Keratinocyte (primary cell): ENCODE measurements at regions not wholly inside any gene's neighbourhood (a gene's known extent, or its start where the extent isn't known, plus 50 kb on each side); places are given as distances from the start of the nearest gene placed in this dataset.

Experiments used
- DNase-seq: peaks from one replicate; pipeline ENCODE4 v3.0.0-alpha.2; 2011; ENCODE audit warnings: low read depth, missing footprints, low spot score
- FAIRE-seq: peaks from 2 replicates; lab custom pipeline; 2011; peaks lifted over from hg19 to GRCh38; lab: Jason Lieb, UNC
- H2AFZ ChIP-seq: 2 replicates; pipeline ENCODE4 v1.6.0; 2012; ENCODE audit warnings: low read length, control low read depth, inconsistent platforms; ENCODE audit not compliant: control insufficient read depth
- H3K27ac ChIP-seq: 2 replicates; pipeline ENCODE4 v1.5.1; 2011; ENCODE audit warnings: low read length; ENCODE audit not compliant: control insufficient read depth, insufficient read depth
- H3K27me3 ChIP-seq: 3 replicates; pipeline ENCODE4 v1.6.0; 2011; ENCODE audit warnings: low read length; ENCODE audit not compliant: control insufficient read depth, insufficient read depth; ENCODE audit errors: extremely low read depth
- H3K36me3 ChIP-seq, 2 experiments: 2 replicates in 1 of 2; 3 replicates in 1 of 2; pipeline ENCODE4 v1.5.1; 2011; ENCODE audit warnings: low read length in 2 of 2, mild to moderate bottlenecking in 1 of 2; ENCODE audit not compliant: control insufficient read depth in 2 of 2, insufficient read depth in 2 of 2; ENCODE audit errors: extremely low read depth in 1 of 2
- H3K4me1 ChIP-seq: 3 replicates; pipeline ENCODE4 v1.5.1; 2011; ENCODE audit warnings: low read length; ENCODE audit not compliant: control insufficient read depth, insufficient read depth; ENCODE audit errors: extremely low read depth
- H3K4me2 ChIP-seq: 3 replicates; pipeline ENCODE4 v1.6.0; 2011; ENCODE audit warnings: low read depth, low read length; ENCODE audit not compliant: control insufficient read depth, insufficient read depth; ENCODE audit errors: extremely low read depth
- H3K4me3 ChIP-seq, 3 experiments: fragments of 200-600 bp in 1 of 3; sonication (generic) in 1 of 3; 2 replicates in 2 of 3; 3 replicates in 1 of 3; pipeline ENCODE4 v1.5.1; 2011 to 2016; ENCODE audit warnings: low read length in 3 of 3, mild to moderate bottlenecking in 3 of 3, control low read depth in 2 of 3, inconsistent platforms in 1 of 3, low read depth in 1 of 3, mixed read lengths in 1 of 3, mixed run types in 1 of 3, moderate library complexity in 1 of 3; ENCODE audit not compliant: control insufficient read depth in 2 of 3, insufficient read depth in 2 of 3; ENCODE audit errors: extremely low read depth in 1 of 3
- H3K79me2 ChIP-seq: 2 replicates; pipeline ENCODE4 v1.6.0; 2012; ENCODE audit warnings: low read length; ENCODE audit not compliant: control insufficient read depth, insufficient read depth
- H3K9ac ChIP-seq: 3 replicates; pipeline ENCODE4 v1.6.0; 2011; ENCODE audit warnings: low read length; ENCODE audit not compliant: control insufficient read depth, insufficient read depth; ENCODE audit errors: extremely low read depth
- H3K9me1 ChIP-seq: 3 replicates; pipeline ENCODE4 v1.6.0; 2011; ENCODE audit warnings: low read length; ENCODE audit not compliant: control insufficient read depth, insufficient read depth; ENCODE audit errors: extremely low read depth
- H3K9me3 ChIP-seq: 2 replicates; pipeline ENCODE4 v1.5.1; 2012; ENCODE audit warnings: low read depth, low read length; ENCODE audit not compliant: control insufficient read depth
- H4K20me1 ChIP-seq: 3 replicates; pipeline ENCODE4 v1.6.0; 2011; ENCODE audit warnings: low read length; ENCODE audit not compliant: control insufficient read depth, insufficient read depth; ENCODE audit errors: extremely low read depth
- EZH2 ChIP-seq: IDR thresholded peaks from one replicate; pipeline ENCODE4 v1.6.1; 2012; ENCODE audit warnings: inconsistent platforms, mild to moderate bottlenecking, low read length, moderate library complexity
- dilution Hi-C: fragments of 300-500 bp; cut with MboI; formaldehyde crosslinking; loops from one replicate; pipeline ENCODE4 v1.7.0; 2020; ENCODE audit warnings: low sequenced_read_pairs; ENCODE audit not compliant: extremely low pct_ligation_motif_present
- TF ChIP-seq, protein P1 (sequence below), 3 experiments: IDR thresholded peaks in 1 of 3; conservative IDR thresholded peaks in 1 of 3; optimal IDR thresholded peaks in 1 of 3; 2 replicates in 2 of 3; 3 replicates in 1 of 3; pipeline versions ENCODE3 to v1.5.1; 2011; ENCODE audit warnings: low read length in 3 of 3, mild to moderate bottlenecking in 3 of 3, moderate library complexity in 2 of 3, control low read depth in 1 of 3, inconsistent platforms in 1 of 3; ENCODE audit not compliant: insufficient read depth in 2 of 3; ENCODE audit errors: extremely low read depth in 1 of 3

DNA sequence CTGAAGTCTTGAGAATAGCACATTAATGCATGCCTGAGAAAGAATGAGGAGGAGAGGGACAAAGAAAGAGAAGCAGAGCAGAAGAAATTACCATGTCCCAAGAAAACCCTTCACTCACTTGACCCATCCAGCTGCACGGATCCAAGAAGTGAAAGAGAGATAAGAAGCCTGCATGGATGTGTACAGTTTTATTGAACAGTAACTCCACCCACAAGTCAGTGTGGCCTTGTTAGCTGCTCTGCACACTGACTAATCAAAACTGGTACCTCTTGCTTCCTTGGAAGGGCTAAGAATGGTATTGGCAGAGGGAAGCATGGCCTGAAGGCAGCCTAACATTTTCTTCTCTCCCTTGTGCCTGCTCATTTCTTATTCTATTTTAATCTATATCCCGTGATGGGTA, 163.9 kb downstream of the SLC7A11 start:
- H3K4me3 ChIP-seq = no peak overlapping the region
- no peaks in the 10 kb centered on the region for H3K36me3 ChIP-seq
- no peaks in the 10 kb centered on the region for H3K79me2 ChIP-seq
- no peak overlapping the region for H3K27ac ChIP-seq
- no peaks in the 10 kb centered on the region for H3K4me1 ChIP-seq
- H3K27me3 ChIP-seq = no peaks in the 10 kb centered on the region
- no peak overlapping the region for H3K9ac ChIP-seq
- no peaks in the 10 kb centered on the region for H3K9me1 ChIP-seq
- FAIRE-seq = no peak
- no peak for DNase-seq
- H3K9me3 ChIP-seq = no peaks in the 10 kb centered on the region
- dilution Hi-C loops = no loop called here
- no peak for TF ChIP-seq EZH2
- TF ChIP-seq, protein P1, sequence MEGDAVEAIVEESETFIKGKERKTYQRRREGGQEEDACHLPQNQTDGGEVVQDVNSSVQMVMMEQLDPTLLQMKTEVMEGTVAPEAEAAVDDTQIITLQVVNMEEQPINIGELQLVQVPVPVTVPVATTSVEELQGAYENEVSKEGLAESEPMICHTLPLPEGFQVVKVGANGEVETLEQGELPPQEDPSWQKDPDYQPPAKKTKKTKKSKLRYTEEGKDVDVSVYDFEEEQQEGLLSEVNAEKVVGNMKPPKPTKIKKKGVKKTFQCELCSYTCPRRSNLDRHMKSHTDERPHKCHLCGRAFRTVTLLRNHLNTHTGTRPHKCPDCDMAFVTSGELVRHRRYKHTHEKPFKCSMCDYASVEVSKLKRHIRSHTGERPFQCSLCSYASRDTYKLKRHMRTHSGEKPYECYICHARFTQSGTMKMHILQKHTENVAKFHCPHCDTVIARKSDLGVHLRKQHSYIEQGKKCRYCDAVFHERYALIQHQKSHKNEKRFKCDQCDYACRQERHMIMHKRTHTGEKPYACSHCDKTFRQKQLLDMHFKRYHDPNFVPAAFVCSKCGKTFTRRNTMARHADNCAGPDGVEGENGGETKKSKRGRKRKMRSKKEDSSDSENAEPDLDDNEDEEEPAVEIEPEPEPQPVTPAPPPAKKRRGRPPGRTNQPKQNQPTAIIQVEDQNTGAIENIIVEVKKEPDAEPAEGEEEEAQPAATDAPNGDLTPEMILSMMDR (optimal IDR thresholded peaks at IDR 0.05 in 1 of 3, IDR thresholded peaks at IDR 0.05 in 1 of 3, conservative IDR thresholded peaks at IDR 0.05 in 1 of 3; ENCODE audit: extremely low read depth in 1 of 3, insufficient read depth in 2 of 3, low read length in 3 of 3) = no peak
- no peaks in the 10 kb centered on the region for H4K20me1 ChIP-seq
- H3K4me2 ChIP-seq = no peak overlapping the region
- H2AFZ ChIP-seq = no peak overlapping the region

DNA sequence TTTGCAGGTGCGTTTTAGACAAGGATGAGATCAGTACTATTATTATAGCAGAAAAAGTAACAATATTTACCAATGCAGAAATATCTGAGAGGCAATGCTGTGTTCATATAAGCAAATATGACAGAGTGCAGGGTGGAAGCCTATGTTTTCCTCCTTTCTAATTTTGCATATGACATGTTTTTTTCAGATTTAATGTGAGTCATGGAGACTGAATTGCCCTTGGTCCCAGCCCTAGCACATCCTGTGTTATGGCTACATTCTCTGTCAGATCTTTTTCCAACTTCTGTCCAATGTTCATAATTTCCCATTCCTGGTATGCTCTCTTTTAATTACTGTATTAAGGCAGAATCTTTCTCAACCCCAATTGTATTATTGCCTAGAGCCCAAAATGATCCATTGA, 165.6 kb downstream of the SLC7A11 start:
- H3K36me3 ChIP-seq = no peaks in the 10 kb centered on the region
- H3K4me3 ChIP-seq = no peak overlapping the region
- no peak for FAIRE-seq
- no peaks in the 10 kb centered on the region for H3K9me1 ChIP-seq
- no peak overlapping the region for H2AFZ ChIP-seq
- no peaks in the 10 kb centered on the region for H4K20me1 ChIP-seq
- no peak overlapping the region for H3K4me2 ChIP-seq
- no peak overlapping the region for H3K27ac ChIP-seq
- no peaks in the 10 kb centered on the region for H3K79me2 ChIP-seq
- dilution Hi-C loops = no loop called here
- H3K9ac ChIP-seq = no peak overlapping the region
- no peak for DNase-seq
- H3K4me1 ChIP-seq = no peaks in the 10 kb centered on the region
- TF ChIP-seq, protein P1 (optimal IDR thresholded peaks at IDR 0.05 in 1 of 3, IDR thresholded peaks at IDR 0.05 in 1 of 3, conservative IDR thresholded peaks at IDR 0.05 in 1 of 3; ENCODE audit: extremely low read depth in 1 of 3, insufficient read depth in 2 of 3, low read length in 3 of 3) = no peak
- TF ChIP-seq EZH2 = no peak
- H3K27me3 ChIP-seq = no peaks in the 10 kb centered on the region
- no peaks in the 10 kb centered on the region for H3K9me3 ChIP-seq
